CD14-positive monocyte (primary cell): ENCODE measurements at regions not wholly inside any gene's neighbourhood (a gene's known extent, or its start where the extent isn't known, plus 50 kb on each side); places are given as distances from the start of the nearest gene placed in this dataset.

Experiments used
- DNase-seq, 3 donors: peaks; one replicate each; pipeline ENCODE4 v3.0.0-alpha.2; 2011 to 2022
- H2AFZ ChIP-seq: 2 replicates; pipeline ENCODE4 v1.6.0; 2012; ENCODE audit warnings: mild to moderate bottlenecking, low read depth, low read length, inconsistent platforms; ENCODE audit not compliant: insufficient read depth, poor library complexity, severe bottlenecking
- H3K27ac ChIP-seq, 2 donors: 1 replicate in 1 of 2; 2 replicates in 1 of 2; pipeline ENCODE4 v1.5.1; 2012 to 2013; ENCODE audit warnings: low read length in 2 of 2, control low read depth in 1 of 2, inconsistent platforms in 1 of 2, low read depth in 1 of 2, mild to moderate bottlenecking in 1 of 2
- H3K27me3 ChIP-seq, 2 donors: one replicate each; pipeline versions ENCODE4 v1.6.0 to v1.6.1; 2011 to 2013; ENCODE audit warnings: low read length in 2 of 2; ENCODE audit not compliant: control insufficient read depth in 2 of 2, insufficient read depth in 2 of 2
- H3K36me3 ChIP-seq, 2 donors: replicated peaks in 1 of 2; 1 replicate in 1 of 2; 2 replicates in 1 of 2; pipeline versions ENCODE4 v1.5.1 to v1.6.1; 2012 to 2013; ENCODE audit warnings: low read length in 2 of 2, control low read depth in 1 of 2, inconsistent platforms in 1 of 2, mild to moderate bottlenecking in 1 of 2; ENCODE audit not compliant: insufficient read depth in 2 of 2, control insufficient read depth in 1 of 2
- H3K4me1 ChIP-seq, 2 donors: 1 replicate in 1 of 2; 2 replicates in 1 of 2; pipeline versions ENCODE4 v1.5.1 to v1.6.1; 2012 to 2013; ENCODE audit warnings: low read length in 2 of 2, control low read depth in 1 of 2, inconsistent platforms in 1 of 2, mild to moderate bottlenecking in 1 of 2, moderate library complexity in 1 of 2; ENCODE audit not compliant: insufficient read depth in 2 of 2, control insufficient read depth in 1 of 2
- H3K4me2 ChIP-seq: replicated peaks from 2 replicates; pipeline ENCODE3; 2012; ENCODE audit warnings: low read length, moderate library complexity, mild to moderate bottlenecking; ENCODE audit not compliant: poor library complexity, severe bottlenecking; ENCODE audit errors: extremely low read depth
- H3K4me3 ChIP-seq, 3 experiments: fragments of 200-600 bp in 1 of 3; sonication (generic) in 1 of 3; replicated peaks in 1 of 3; 1 replicate in 2 of 3; 2 replicates in 1 of 3; pipeline ENCODE4 v1.5.1; 2011 to 2013; ENCODE audit warnings: low read length in 3 of 3, mild to moderate bottlenecking in 3 of 3, control low read depth in 2 of 3, low read depth in 2 of 3, inconsistent platforms in 1 of 3, moderate library complexity in 1 of 3
- H3K79me2 ChIP-seq: 2 replicates; pipeline ENCODE4 v1.6.0; 2012; ENCODE audit warnings: mild to moderate bottlenecking, control low read depth, inconsistent platforms, low read length, moderate library complexity; ENCODE audit not compliant: insufficient read depth
- H3K9ac ChIP-seq: 2 replicates; pipeline ENCODE4 v1.6.0; 2017; ENCODE audit warnings: low read length, mild to moderate bottlenecking; ENCODE audit not compliant: insufficient read depth, poor library complexity, severe bottlenecking
- H3K9me3 ChIP-seq, 2 donors: replicated peaks in 1 of 2; 1 replicate in 1 of 2; 2 replicates in 1 of 2; pipeline versions ENCODE4 v1.5.1 to v1.6.1; 2012 to 2013; ENCODE audit warnings: low read length in 2 of 2, control low read depth in 1 of 2; ENCODE audit not compliant: control insufficient read depth in 1 of 2, insufficient read depth in 1 of 2
- H4K20me1 ChIP-seq: 2 replicates; pipeline ENCODE4 v1.6.0; 2012; ENCODE audit warnings: mild to moderate bottlenecking, low read length, control low read depth, moderate library complexity; ENCODE audit not compliant: insufficient read depth
- H3K27ac Mint-ChIP-seq, 7 donors: one replicate each; pipeline ENCODE4 v1.8.0; 2020; ENCODE audit warnings: mild to moderate bottlenecking in 7 of 7, mixed read lengths in 7 of 7, moderate library complexity in 6 of 7, inconsistent platforms in 2 of 7
- H3K27me3 Mint-ChIP-seq, 3 donors: one replicate each; pipeline ENCODE4 v1.8.0; 2021 to 2022; ENCODE audit warnings: low read depth in 3 of 3, mild to moderate bottlenecking in 3 of 3, mixed read lengths in 3 of 3, moderate library complexity in 3 of 3, inconsistent platforms in 1 of 3
- H3K36me3 Mint-ChIP-seq, 2 donors: one replicate each; pipeline ENCODE4 v1.8.0; 2020; ENCODE audit warnings: mixed read lengths in 2 of 2, inconsistent platforms in 1 of 2, mild to moderate bottlenecking in 1 of 2
- H3K4me1 Mint-ChIP-seq: one replicate; pipeline ENCODE4 v1.8.0; 2020; ENCODE audit warnings: mild to moderate bottlenecking, mixed read lengths
- H3K4me3 Mint-ChIP-seq, 2 donors: one replicate each; pipeline ENCODE4 v1.8.0; 2020; ENCODE audit warnings: mild to moderate bottlenecking in 2 of 2, mixed read lengths in 2 of 2, moderate library complexity in 1 of 2
- H3K9me3 Mint-ChIP-seq, 7 donors: one replicate each; pipeline ENCODE4 v1.8.0; 2020 to 2022; ENCODE audit warnings: mixed read lengths in 7 of 7, mild to moderate bottlenecking in 6 of 7, moderate library complexity in 6 of 7, inconsistent platforms in 2 of 7
- WGBS: methylation state at CpG from one replicate; pipeline ENCODE4 v1.1.5; 2013; ENCODE audit warnings: missing lambda C conversion rate; ENCODE audit not compliant: insufficient coverage; 5-methylcytosine and 5-hydroxymethylcytosine counted together
- intact Hi-C, 2 donors: fragments of 100-400 bp; cut with micrococcal nuclease; formaldehyde crosslinking; loops; one replicate each; pipeline versions ENCODE4 v1.15.0 to v1.15.1; 2023
- TF ChIP-seq, protein P1 (sequence below): fragments of 200-600 bp; IDR thresholded peaks from one replicate; pipeline ENCODE4 v1.8.0; 2022; ENCODE audit warnings: antibody characterized with exemption, mild to moderate bottlenecking

DNA sequence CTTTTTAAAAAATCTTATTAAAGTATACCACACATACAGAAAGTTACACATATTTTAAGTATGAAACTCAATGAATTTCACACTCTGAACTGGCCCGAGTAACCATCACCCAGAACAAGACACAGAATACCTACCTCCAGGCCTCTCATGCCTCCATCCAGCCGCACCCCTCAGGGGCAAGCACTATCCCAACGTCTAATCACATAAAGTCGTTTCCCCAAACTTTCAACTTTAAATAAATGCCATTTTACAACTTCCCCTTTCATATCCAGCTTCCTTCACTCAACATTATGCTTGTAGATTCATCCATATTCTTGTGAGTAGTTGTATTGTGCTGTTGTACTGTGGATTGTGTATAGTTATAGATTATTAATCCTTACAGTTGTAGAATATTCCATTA lies 539.1 kb downstream of the CD83 start:
- Histone ChIP-seq H4K20me1 (no peaks in the 10 kb centered on the region), H3K4me2 (peak overlapping the region; percentile 2), H3K79me2 (no peaks in the 10 kb centered on the region), H3K27ac (peak overlapping the region; percentile 19 to 87), H2AFZ (no peak overlapping the region), H3K9ac (peak overlapping the region; percentile 47), H3K36me3 (no peaks in the 10 kb centered on the region), H3K9me3 (no peaks in the 10 kb centered on the region), H3K4me1 (peaks cover 54 to 62% of the 10 kb centered on the region in 2 donors), H3K4me3 (no peak overlapping the region), H3K27me3 (no peaks in the 10 kb centered on the region)
- WGBS: 0% methylated on average over 4 of the region's 4 CpGs
- peaks cover 0 to 2% (median 0%) of the 10 kb centered on the region in 3 donors for H3K27me3 Mint-ChIP-seq
- H3K4me1 Mint-ChIP-seq: peaks cover 47% of the 10 kb centered on the region
- TF ChIP-seq, protein P1, sequence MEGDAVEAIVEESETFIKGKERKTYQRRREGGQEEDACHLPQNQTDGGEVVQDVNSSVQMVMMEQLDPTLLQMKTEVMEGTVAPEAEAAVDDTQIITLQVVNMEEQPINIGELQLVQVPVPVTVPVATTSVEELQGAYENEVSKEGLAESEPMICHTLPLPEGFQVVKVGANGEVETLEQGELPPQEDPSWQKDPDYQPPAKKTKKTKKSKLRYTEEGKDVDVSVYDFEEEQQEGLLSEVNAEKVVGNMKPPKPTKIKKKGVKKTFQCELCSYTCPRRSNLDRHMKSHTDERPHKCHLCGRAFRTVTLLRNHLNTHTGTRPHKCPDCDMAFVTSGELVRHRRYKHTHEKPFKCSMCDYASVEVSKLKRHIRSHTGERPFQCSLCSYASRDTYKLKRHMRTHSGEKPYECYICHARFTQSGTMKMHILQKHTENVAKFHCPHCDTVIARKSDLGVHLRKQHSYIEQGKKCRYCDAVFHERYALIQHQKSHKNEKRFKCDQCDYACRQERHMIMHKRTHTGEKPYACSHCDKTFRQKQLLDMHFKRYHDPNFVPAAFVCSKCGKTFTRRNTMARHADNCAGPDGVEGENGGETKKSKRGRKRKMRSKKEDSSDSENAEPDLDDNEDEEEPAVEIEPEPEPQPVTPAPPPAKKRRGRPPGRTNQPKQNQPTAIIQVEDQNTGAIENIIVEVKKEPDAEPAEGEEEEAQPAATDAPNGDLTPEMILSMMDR: no peak
- DNase-seq: peak; percentile 49 to 64 (median 52)
- H3K9me3 Mint-ChIP-seq: peaks cover 0 to 3% (median 0%) of the 10 kb centered on the region in 7 donors
- intact Hi-C loops: no loop called here
- peak overlapping the region; percentile 83 to 98 (median 89) for H3K27ac Mint-ChIP-seq
- peaks cover 0 to 8% of the 10 kb centered on the region in 2 donors for H3K36me3 Mint-ChIP-seq
- peak overlapping the region in 1 of 2 donors; percentile 58 for H3K4me3 Mint-ChIP-seq

DNA sequence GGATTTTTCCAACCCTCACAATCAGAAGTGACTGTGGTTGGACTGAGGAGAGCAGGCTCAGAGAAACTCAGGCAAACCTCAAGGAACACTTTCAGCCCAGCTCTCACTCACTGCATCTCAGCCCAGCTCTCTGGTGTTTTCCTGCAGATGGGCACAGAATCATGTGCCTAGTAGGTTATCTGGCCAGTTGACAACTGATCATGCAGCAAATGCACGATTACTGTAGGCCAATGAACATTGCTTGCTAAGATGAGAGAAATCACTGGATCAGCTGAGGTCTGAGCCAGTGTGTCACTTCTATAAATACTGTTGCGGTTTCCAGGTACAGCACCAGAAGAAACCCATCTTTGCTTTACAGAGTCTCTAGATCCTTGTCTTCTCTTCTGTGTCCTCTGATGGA lies 540.5 kb downstream of the CD83 start:
- no peak for DNase-seq
- no peaks in the 10 kb centered on the region for H3K27me3 ChIP-seq
- Mint-ChIP-seq H3K27ac (peak overlapping the region in 4 of 7 donors; percentile 53 to 96 (median 89)), H3K27me3 (peaks cover 0 to 2% (median 0%) of the 10 kb centered on the region in 3 donors), H3K36me3 (peaks cover 0 to 8% of the 10 kb centered on the region in 2 donors), H3K4me1 (peaks cover 47% of the 10 kb centered on the region), H3K9me3 (peaks cover 0 to 2% (median 0%) of the 10 kb centered on the region in 7 donors), H3K4me3 (no peak overlapping the region)
- no peaks in the 10 kb centered on the region for H3K36me3 ChIP-seq
- peaks cover 55 to 63% of the 10 kb centered on the region in 2 donors for H3K4me1 ChIP-seq
- no peaks in the 10 kb centered on the region for H4K20me1 ChIP-seq
- WGBS: 100% methylated on average over 2 of the region's 2 CpGs
- H3K79me2 ChIP-seq: no peaks in the 10 kb centered on the region
- TF ChIP-seq, protein P1: no peak
- no peaks in the 10 kb centered on the region for H3K9me3 ChIP-seq
- peak overlapping the region in 1 of 2 donors; percentile 81 for H3K27ac ChIP-seq
- no peak overlapping the region for H3K4me3 ChIP-seq
- intact Hi-C loops: no loop called here
- H2AFZ ChIP-seq: no peak overlapping the region
- H3K4me2 ChIP-seq: no peak overlapping the region
- no peak overlapping the region for H3K9ac ChIP-seq
